ENCODE measurements at regions not wholly inside any gene's neighbourhood (a gene's known extent, or its start where the extent isn't known, plus 50 kb on each side); places are given as distances from the start of the nearest gene placed in this dataset.

DNA sequence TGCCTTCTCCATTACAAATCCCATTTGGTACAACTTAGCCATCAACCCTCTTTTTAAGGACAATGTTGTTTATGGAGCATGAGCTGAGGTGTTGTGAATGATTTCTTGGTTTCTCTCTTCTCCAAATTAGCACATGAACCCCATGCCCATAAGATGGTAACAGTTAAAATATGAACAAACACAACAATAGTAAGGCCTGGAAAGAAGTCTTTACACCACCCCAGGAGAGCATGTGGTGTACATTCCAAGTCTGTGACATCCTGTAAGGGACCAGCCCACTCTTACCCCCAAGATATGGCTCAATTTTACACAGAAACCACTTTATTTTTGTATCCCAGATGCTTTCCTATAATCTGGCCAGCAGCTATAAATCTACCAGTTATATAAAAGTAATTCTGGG is 226.1 kb downstream of the COX18 start:
- Histone ChIP-seq H3K9ac (ENCODE audit: low read depth, low read length) (no peak overlapping the region), H3K9me1 (ENCODE audit: insufficient read depth, low read length) (no peaks in the 10 kb centered on the region), H3K14ac (replicated peaks; ENCODE audit: low read depth, low read length) (no peak overlapping the region), H4K5ac (ENCODE audit: low read depth, low read length) (no peak overlapping the region), H4K91ac (ENCODE audit: insufficient read depth, low read depth, low read length) (no peak overlapping the region), H2BK120ac (ENCODE audit: low read depth, low read length) (no peak overlapping the region), H2BK20ac (ENCODE audit: low read depth, low read length) (no peak overlapping the region), H3K23ac (ENCODE audit: low read depth, low read length) (no peak overlapping the region), H2BK5ac (ENCODE audit: low read depth, low read length, poor library complexity, severe bottlenecking) (no peak overlapping the region), H3K4me3 (ENCODE audit: insufficient read depth, low read depth, low read length) (no peak overlapping the region), H4K20me1 (ENCODE audit: insufficient read depth, low read length) (no peaks in the 10 kb centered on the region), H2AFZ (replicated peaks; ENCODE audit: low read length, poor library complexity) (no peak overlapping the region), H3K18ac (ENCODE audit: low read depth, low read length) (no peak overlapping the region), H2BK15ac (ENCODE audit: low read depth, low read length) (no peak overlapping the region), H2AK9ac (replicated peaks; ENCODE audit: low read depth, low read length, poor library complexity) (no peak overlapping the region), H3K9me3 (ENCODE audit: control insufficient read depth, insufficient read depth, low read length) (no peaks in the 10 kb centered on the region), H3K79me1 (ENCODE audit: low read depth in 1 of 2, low read length in 2 of 2) (no peaks in the 10 kb centered on the region), H4K8ac (ENCODE audit: low read depth in 2 of 2, low read length in 2 of 2) (no peak overlapping the region), H3K27ac (ENCODE audit: insufficient read depth, low read length) (no peak overlapping the region), H3K27me3 (ENCODE audit: control insufficient read depth, insufficient read depth, low read length) (no peaks in the 10 kb centered on the region), H3K4ac (ENCODE audit: low read depth, low read length) (no peak overlapping the region), H3K4me2 (ENCODE audit: low read depth, low read length) (no peak overlapping the region), H3K36me3 (ENCODE audit: control insufficient read depth, insufficient read depth, low read length) (no peaks in the 10 kb centered on the region), H3K4me1 (ENCODE audit: control insufficient read depth, insufficient read depth, low read length) (no peaks in the 10 kb centered on the region), H2AK5ac (ENCODE audit: low read depth, low read length) (no peak overlapping the region), H3K56ac (ENCODE audit: extremely low read depth, insufficient read depth, low read length) (no peak overlapping the region)
- ChIA-PET POLR2A (ENCODE audit: unreplicated experiment) (no interaction called here), CTCF (no interaction called here)
- no peak for ATAC-seq (ENCODE audit: low read depth)
- TF ChIP-seq FOS (IDR thresholded peaks at IDR 0.05; ENCODE audit: low read depth, low read length) (no peak), MAZ (IDR thresholded peaks at IDR 0.05; ENCODE audit: borderline replicate concordance, low read depth, low read length) (no peak), ELK1 (IDR thresholded peaks at IDR 0.05; ENCODE audit: borderline replicate concordance, low read depth, low read length) (no peak), NFE2L2 (IDR thresholded peaks at IDR 0.05; ENCODE audit: low read depth, low read length) (no peak), USF2 (IDR thresholded peaks at IDR 0.05; ENCODE audit: low read depth, low read length) (no peak)
- DNase-seq, result no peak
- intact Hi-C loops (cut with micrococcal nuclease), result no loop called here
- in situ Hi-C loops (cut with MboI; ENCODE audit: low sequenced_read_pairs), result no loop called here
- no TSS peak for BruUV-seq (replicated peaks)
- dilution Hi-C loops (cut with HindIII; ENCODE audit: low sequenced_read_pairs, unreplicated experiment), result no loop called here

All from IMR-90 (cell line).